ENCODE measurements at regions not wholly inside any gene's neighbourhood (a gene's known extent, or its start where the extent isn't known, plus 50 kb on each side); places are given as distances from the start of the nearest gene placed in this dataset.

DNA sequence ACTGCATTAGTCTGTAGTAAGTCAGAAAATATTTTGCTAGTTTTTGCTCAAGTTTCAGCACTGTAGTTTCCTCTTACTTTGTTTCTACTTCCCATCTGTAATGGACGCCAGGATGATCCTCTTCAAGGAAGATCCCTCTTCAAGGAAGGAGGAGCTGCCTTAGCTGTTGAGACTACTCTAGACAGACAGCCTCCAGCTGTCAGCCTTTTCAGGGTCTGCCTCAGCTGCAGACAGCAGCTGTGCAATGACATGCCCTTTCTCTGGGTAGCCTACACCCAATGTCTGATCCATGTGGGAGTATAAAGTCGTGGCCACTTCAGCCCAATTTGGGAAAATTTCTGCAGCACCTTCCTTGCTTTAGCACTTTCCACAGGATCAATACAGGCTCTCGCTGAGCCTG is 281.0 kb upstream of the MAOA start:
- DNase-seq (ENCODE audit: low spot score) = no peak

DNA sequence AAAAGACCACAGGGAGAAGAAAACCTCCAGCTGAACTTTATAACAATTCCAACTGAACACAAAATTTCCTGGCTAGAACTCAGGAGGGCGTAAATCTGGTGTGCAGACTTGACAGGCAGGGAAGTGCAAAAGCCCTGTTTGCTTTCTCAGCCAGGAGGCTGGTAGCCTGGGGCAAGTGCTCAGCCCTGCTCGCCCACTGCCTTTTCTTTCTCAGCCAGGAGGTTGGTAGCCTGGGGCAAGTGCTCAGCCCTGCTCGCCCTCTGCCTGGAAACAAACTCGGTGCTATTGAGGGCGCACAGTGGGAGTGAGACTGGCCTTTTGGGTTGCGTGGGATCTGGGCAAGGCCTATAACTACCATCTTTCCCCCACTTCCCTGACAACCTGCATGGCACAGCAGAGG is 275.4 kb upstream of the MAOA start:
- no peak for DNase-seq (ENCODE audit: low spot score)

DNA sequence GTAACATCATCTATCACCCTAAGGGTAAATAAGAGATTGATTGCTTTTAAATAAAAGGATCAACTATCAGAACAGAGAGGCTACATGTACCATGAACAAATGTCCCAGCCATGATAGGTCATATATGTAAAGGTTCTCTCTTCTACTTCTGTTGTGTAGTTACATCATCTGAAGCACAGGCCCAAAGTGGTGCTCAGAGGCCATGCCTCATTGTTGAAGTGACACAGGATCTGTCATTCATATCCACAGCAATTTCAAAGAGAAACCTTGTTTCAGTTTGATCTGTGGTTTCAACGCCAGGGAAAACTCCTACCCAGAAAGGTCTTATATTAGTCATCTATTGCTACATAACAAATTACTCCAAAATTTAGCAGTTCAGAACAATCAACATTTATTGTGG is 269.2 kb upstream of the MAOA start:
- DNase-seq (ENCODE audit: low spot score) = no peak

DNA sequence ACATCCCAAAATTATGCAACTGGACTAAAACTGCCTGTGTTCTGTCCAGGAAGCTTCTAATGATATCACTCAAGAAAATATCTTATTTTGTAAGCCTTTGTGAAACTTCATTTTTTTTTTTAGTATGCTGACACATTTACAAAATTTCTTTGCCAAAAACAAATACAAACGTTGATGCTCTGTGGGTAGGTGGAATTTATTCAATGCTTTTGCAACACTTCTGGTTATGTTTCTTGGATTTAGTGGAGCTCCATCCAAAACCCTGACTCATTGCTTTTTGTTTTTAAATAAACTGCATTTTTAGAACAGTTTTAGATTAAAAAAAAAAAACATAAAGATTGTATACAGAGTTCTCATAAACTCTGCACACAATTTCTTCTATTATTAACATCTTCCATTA is 250.9 kb upstream of the MAOA start:
- no peak for DNase-seq (ENCODE audit: low spot score)

DNA sequence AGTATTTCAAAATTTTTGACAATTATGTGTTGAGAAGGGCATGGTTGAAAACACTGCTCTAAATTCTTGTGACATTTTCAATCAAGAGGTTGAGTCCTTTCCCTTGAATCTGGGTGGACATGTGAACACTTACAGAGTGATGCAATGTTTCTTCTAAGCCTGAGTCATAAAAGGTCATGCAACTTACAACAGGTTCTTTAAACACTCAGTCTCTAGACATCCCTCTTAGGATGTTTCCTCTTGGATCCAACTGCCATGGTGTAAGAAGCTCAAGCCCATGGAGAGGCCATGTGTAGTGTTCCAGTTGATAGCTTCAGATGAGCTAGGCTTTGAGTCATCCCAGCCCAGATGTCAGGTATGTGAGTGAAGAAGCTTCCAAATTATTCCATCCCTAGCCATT is 232.2 kb upstream of the MAOA start:
- DNase-seq (ENCODE audit: low spot score) = peak; percentile 1

DNA sequence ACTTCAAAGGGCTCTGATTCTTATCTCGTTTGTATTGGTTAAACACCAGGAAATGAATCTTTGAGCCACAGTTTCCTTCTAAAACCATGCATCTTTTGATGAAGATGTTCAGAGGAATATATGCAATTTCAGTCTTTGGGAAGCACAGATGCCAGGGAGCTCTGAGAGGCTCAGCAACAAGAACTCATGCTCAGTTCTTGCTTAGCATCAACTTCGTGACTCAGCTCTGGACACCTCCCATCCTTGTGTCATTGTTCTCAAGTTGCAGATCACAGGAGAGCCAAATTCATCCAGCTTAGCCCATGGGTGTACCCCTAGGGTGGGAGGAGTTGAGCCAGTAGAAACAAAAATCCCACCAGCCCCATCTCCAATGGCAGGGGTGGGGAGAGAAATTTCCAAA is 219.6 kb upstream of the MAOA start:
- no peak for DNase-seq (ENCODE audit: low spot score)

DNA sequence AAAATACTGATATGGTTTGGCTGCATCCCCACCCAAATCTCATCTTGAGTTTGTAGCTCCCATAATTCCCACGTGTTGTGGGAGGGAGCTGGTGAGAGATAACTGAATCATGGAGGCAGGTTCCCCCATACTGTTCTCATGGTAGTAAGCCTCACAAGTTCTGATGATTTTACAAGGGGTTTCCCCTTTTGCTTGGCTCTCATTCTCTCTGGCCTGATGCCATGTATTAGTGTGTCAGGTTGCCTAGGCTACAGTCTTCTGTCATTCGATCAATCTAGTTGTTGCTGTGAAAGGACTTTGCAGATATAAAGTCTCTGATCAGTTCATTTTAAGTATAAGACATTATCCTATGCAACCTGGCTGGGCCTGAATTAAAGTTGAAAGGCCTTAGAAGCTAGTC is 209.3 kb upstream of the MAOA start:
- no peak for DNase-seq (ENCODE audit: low spot score)

DNA sequence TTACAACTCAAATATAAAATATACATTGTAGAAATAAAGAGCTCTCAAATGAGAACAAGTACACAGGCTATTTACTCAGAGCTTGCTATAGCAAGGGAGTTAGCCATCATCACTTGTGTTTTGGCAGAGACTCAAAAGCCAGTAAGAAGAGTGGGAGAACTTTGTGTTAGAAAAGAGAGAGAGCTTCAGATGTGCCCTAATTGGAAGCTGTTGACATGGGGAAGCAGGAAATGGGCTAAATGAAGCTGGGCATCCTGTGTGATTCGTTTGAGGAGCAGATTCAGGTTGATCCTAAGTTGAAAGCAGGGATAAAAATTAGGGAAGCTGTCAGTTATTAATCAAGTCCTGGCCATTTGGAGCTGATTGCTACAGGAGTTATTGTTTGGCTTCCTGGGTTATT is 207.4 kb upstream of the MAOA start:
- no peak for DNase-seq (ENCODE audit: low spot score)

DNA sequence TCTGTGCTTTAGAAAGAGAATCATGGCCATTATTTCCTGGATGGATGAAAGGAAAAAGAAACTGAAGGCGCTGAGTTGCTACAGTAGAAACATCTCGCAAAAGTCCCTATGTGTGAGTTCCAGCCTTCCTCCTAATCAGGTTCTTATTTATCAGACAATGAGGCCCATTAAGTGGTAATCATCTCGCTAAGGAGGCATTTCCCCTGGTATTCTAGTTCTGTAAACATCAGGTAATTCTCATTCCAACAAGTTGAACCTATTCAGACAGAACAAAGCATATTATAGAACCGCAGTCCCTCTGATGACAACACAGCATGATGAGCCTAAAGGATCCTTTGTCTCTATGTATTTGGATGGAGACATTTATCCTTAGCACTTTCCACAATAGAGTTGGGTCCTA is 205.7 kb upstream of the MAOA start:
- no peak for DNase-seq (ENCODE audit: low spot score)

DNA sequence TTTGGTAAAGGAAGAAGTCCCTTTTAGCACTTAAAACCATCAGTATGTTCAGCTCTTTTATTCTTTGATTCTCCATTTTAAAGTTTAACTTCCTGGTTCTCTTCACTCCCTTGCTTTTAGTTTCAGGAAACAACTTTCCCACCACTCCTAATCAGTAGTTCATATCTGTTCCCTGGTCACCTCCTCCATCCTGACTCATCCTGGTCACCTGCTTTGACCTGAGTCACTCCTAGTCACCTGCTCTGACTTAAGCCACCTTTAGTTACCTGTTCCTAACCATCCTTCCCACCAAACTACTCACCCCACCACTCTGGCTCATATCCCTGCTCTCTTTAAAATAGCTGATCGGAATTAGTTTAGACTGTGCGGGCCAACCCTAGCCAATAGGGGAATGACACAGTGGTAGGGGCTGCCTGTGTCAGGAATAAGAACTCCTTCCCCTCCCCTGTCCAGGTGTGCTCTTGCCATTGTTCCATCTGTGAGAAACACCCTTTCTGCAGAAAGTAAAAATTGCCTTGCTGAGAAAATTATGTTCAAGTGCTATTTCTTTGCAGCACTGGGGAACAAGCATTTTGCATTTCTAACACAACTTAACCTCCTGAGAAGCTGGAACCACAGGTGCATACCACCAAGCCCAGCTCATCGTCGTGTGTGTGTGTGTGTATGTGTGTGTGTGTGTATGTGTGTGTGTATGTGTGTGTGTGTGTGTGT is 204.0 kb upstream of the MAOA start:
- DNase-seq (ENCODE audit: low spot score) = peak; percentile 0

DNA sequence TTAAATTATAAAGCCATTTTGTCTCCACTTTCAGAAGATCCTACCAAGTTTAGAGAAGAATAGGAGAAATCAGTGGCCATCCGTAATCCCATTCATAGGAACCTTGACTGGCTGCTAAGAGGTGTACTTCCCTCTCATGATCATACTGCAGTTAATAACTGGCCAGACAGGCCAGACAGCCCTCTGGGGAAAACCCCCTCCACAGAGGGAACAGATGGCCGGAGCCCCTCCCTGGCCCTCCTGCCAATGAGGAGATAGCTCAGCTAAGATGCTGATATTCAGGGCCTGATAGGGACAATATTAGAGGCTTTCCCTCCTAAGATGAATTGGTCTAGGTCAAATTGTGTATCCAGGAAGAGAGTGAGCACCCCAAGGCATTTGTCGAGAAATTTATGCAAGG is 200.0 kb upstream of the MAOA start:
- no peak for DNase-seq (ENCODE audit: low spot score)

DNA sequence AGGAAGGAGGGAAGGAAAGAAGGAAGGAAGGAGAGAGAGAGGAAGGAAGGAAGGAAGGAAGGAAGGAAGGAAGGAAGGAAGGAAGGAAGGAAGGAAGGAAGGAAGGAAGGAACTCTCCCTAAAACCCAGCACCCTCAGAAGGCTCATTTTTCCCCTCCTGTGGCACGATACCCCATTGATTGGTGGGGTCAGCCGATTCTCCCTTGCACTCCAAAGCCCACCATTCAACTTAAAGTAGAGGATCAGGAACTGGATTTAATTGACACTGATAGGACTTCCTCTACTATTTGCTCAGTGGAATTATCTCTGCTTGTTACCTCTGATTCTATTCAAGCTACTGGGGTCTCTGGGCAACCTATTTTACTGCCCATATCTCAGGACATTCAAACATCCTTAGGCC is 199.2 kb upstream of the MAOA start:
- no peak for DNase-seq (ENCODE audit: low spot score)

DNA sequence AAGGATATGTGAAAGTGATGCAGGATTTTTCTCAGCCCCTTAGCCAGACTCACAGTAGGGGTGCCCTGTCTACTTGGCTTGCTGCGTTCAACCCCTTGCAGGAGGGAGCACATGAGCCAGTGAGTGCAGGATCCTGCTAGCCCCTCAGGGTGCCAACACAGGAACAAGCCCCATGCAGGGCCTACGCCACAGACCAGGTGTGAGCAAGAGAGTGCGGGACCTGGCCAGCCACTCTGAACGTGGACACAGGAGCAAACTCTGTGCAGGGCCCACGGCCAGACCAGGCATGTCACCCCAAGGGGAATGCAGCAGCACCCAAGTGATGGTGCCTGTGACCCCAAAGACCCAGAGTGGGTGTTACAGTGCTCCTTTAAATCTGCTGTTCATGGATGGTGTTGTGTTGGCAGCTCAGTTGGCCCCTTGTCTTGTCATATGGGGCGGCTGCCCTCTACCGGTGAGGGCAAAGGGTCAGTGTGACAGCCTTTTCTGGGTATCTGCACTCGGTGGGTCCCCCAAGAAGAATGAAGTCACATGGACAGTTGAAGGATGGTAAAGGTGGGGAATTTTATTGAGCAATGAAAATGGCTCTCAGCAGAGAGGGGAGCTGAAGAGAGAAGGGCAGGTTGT is 188.4 kb upstream of the MAOA start:
- DNase-seq (ENCODE audit: low spot score) = no peak

DNA sequence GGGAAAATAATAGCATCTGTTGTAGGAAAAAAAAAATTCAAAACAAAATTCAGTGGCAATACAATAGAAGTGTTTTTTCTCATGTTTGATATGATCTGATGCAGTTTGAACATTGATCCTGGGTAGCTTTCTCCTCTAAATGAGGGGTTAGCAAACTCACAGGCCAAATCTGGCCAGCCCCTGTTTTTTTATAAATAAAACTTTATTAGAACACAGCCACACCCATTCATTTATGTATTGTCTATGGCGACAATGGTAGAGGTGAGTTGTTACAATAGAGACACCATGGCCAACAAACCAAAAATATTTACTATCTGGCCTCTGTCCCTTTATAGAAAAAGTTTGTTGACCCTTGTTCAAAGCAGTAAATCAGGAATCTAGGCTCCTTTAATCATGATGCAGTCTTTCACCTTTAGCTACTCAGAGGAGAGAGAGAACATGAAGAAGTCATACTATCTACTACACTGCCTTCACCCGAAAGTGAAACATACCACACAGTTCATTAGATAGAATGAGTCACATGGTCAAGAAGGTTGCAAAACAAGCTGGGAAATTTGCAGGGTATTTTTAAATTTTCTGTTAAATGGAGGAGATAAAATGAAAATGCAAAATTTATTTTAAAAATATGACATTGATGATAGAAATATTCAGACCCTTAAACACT is 186.6 kb upstream of the MAOA start:
- no peak for DNase-seq (ENCODE audit: low spot score)

DNA sequence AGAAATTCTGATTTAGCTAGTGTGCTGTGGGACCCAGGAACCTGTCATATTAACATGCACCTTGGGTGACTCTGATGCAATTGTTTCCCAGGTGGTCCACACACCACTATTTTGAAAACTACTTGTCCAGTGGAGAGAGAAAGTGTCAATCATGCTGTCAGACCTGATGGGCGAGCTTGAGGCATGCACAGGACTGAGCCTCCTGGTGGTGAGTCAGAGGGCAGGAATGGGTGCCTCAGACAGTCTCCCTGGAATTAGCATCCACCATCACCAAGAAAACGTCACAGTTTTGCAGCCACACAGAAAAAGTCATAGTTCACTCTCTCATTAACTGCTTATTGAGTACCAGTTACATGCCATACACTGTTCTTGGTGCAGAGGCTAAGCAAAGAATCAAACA is 181.8 kb upstream of the MAOA start:
- DNase-seq (ENCODE audit: low spot score) = peak; percentile 1

DNA sequence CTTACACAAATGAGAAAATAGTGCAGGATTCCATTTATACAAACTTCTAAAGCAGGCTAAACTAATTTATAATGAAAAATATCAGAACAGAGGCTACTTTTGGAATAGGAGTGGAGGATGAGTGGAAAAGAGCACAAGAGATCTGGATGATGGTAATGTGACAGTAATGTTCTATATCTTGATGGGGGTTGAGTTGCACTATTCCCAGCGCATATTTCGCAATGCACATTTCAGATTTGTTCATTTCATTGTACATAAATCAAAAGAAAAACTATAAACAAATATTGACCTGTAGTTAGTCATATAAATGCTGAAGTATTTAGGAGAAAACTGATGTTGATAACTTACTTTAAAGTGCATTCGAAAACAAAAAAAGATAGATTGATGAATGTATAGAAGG is 177.0 kb upstream of the MAOA start:
- DNase-seq (ENCODE audit: low spot score) = no peak

DNA sequence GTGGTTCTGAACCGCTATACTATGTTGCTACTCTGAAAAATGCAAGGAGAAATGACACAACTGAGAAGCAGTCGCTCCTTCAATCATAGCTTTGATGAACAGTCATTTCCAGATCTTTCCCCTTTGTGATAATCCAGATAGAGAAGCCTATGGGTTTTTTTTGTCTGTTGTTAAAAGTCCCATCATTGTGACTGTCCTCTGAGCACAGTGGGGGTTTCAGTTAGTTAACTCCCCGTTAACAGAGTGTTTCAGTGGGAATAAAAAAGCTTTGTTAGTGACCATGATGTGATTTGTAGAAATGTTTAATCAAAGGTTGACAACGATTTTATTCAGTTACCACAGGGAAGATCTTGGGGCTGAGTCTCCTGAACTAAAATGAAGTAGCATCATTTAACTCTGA is 176.2 kb upstream of the MAOA start:
- DNase-seq (ENCODE audit: low spot score) = no peak

DNA sequence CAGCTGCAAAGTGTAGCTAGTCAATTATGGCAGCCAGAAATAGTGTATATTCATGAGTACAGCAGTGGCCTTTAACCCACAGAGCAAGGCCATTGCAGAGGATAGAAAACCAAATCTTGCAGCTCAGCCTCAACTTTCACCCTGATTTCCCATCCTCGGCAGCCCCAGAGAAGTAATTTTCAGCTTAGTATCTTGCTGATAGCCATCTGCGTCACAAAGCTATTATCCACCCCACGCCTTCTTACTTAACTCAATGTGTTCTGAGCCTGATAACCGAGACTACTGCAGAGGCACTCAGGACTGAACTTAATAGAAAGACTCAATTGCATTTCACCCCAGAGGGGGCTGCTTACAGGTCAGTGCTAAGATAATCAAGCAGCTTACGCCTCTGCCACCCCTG is 174.5 kb upstream of the MAOA start:
- no peak for DNase-seq (ENCODE audit: low spot score)

DNA sequence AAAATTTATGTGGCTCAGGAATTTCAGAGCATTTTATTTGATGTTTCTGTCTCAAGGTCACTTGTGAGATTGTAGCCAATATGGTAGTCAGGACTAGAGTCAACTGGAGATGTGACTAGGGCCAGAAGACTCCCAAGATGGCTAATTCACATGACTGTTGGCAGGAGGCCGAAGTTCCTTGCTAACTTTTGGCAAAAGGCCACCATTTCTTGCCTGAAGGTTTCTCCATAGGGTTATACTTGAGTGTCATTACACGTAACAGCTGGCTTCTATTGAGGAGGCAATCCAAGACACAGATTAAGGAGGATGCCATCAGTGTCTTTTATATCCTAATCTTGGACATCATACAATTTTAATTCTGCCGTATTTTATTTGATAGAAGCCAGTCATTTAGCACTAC is 162.3 kb upstream of the MAOA start:
- no peak for DNase-seq (ENCODE audit: low spot score)

DNA sequence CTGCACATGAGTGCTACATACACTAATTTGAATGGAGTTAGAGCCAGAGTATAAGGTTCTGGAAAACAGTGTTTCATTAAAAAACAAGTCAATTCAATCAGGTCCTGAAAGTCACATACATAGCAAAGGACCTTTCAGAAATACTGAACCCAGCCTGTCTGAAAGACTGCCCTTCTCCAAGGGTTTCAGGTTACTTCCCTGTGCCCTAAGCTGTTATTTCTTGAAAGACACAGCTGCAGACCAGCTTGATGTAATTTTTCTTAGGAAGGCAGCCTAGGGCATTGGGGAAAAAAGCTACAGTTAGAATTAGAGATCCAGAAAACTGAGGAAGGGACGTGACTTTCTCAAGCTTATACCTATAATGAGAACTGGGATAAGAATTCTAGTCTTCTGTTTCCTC is 155.9 kb upstream of the MAOA start:
- DNase-seq (ENCODE audit: low spot score) = no peak

DNA sequence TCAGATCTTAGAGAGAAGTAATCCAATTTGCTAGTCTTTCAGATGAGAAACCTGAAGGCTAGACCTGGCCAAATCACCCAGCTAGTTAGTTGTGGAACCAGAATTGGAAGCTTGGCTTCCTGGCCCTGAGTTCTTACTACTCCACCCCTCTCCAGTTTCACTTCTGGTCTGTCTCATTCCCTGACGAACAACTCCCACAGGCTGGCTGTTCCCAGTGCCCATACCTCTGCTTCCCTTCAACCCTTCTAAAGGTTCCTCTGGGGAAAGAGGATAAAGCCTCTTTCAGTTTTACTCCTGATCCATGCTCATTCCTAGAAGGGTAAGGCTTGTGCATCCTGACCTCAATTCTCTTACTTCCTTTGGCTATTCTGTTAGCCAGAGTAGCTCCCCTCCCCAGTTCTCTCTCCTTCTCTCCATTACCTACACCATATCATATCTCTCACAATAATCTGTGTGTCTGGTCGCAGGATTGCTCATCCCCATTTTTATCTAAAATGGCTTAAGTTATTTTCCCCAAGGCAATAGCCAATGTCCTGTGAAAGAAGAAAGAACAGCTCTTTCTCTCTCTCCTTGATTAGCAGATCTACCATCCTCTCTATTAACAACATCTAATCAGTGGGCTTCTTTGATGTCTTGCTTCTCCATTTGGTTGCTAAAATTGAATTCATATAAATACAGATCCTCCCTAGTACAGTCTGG is 155.0 kb upstream of the MAOA start:
- DNase-seq (ENCODE audit: low spot score) = no peak

DNA sequence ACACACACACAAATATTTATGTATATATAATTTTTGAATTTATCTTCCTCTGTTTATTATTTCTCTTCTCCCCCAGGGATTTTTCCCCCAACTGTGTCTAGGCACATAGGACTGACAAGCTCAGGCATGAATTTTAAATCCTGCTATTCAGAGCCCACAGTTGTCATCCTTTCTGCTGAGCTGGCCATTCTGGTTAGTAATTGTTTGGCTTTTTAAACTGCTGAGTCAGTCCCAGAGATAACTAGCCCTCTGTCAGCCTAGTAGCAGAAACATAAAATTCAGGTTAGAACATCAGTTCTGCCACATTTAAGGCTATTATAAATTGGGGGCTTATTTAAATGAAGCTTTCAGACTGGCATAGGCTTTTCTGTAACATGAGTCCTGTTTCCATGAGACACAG is 151.7 kb upstream of the MAOA start:
- no peak for DNase-seq (ENCODE audit: low spot score)

DNA sequence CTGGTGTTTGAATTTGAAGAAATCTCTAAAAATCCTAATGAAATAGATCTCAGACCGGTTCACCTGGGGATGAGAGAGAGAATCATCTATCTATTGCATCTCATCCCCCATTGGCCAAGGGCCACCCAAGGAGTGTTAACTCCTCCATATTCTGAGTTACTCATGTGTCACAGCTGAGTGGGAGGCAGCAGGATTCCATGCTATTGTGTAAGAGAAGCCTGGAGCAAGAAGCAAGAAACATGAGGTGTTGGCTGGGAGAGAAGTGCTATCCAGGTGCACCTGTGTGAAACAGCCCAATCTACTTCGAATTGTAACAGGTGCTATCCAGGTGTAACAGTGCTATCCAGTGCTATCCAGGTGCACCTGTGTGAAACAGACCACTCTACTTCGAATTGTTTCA is 150.3 kb upstream of the MAOA start:
- DNase-seq (ENCODE audit: low spot score) = no peak

Data from LoVo (cell line).